ENCODE measurements at regions not wholly inside any gene's neighbourhood (a gene's known extent, or its start where the extent isn't known, plus 50 kb on each side); places are given as distances from the start of the nearest gene placed in this dataset.

- H3K4me3 ChIP-seq (ENCODE audit: low read depth, low read length) = no peak overlapping the region
- no peak for TF ChIP-seq CTCF (conservative IDR thresholded peaks at IDR 0.05; ENCODE audit: low read depth, low read length)
- peak; percentile 49 for DNase-seq (ENCODE audit: low read depth)
These were observed 82.6 kb upstream of the TANK start for GRCh38 chr2:161077367-161078210.

GRCh38 chr2:161078211-161078539 lies 82.1 kb upstream of the TANK start:
- DNase-seq (ENCODE audit: low read depth) = no peak
- no peak overlapping the region for H3K4me3 ChIP-seq (ENCODE audit: low read depth, low read length)
- TF ChIP-seq CTCF (conservative IDR thresholded peaks at IDR 0.05; ENCODE audit: low read depth, low read length) = no peak

GRCh38 chr2:161085149-161085548 lies 75.1 kb upstream of the TANK start:
- no peak for DNase-seq (ENCODE audit: low read depth)

GRCh38 chr2:161088658-161089350 lies 71.4 kb upstream of the TANK start:
- TF ChIP-seq CTCF (conservative IDR thresholded peaks at IDR 0.05; ENCODE audit: low read depth, low read length) = no peak
- H3K4me3 ChIP-seq (ENCODE audit: low read depth, low read length) = no peak overlapping the region
- no peak for DNase-seq (ENCODE audit: low read depth)

More at GRCh38 chr2:161085149-161085548, 75.1 kb upstream of the TANK start:
- H3K4me3 ChIP-seq (ENCODE audit: low read depth, low read length) = no peak overlapping the region
- TF ChIP-seq CTCF (conservative IDR thresholded peaks at IDR 0.05; ENCODE audit: low read depth, low read length) = no peak

GRCh38 chr2:161090411-161090810 lies 69.8 kb upstream of the TANK start:
- no peak overlapping the region for H3K4me3 ChIP-seq (ENCODE audit: low read depth, low read length)
- DNase-seq (ENCODE audit: low read depth) = peak; percentile 64
- TF ChIP-seq CTCF (conservative IDR thresholded peaks at IDR 0.05; ENCODE audit: low read depth, low read length) = no peak

GRCh38 chr2:161095314-161095713 lies 64.9 kb upstream of the TANK start:
- DNase-seq (ENCODE audit: low read depth) = no peak
- H3K4me3 ChIP-seq (ENCODE audit: low read depth, low read length) = no peak overlapping the region
- no peak for TF ChIP-seq CTCF (conservative IDR thresholded peaks at IDR 0.05; ENCODE audit: low read depth, low read length)

Measured in choroid plexus epithelial cell (primary cell).